ENCODE measurements at regions not wholly inside any gene's neighbourhood (a gene's known extent, or its start where the extent isn't known, plus 50 kb on each side); places are given as distances from the start of the nearest gene placed in this dataset.

GRCh38 chr5:9863486-9863885, 233.3 kb upstream of the TAS2R1 start:
- TF ChIP-seq GATA2 (IDR thresholded peaks at IDR 0.05; ENCODE audit: low read depth, low read length) (no peak), GATA3 (IDR thresholded peaks at IDR 0.05; ENCODE audit: low read depth, low read length) (no peak)

- TF ChIP-seq GATA3 (IDR thresholded peaks at IDR 0.05; ENCODE audit: low read depth, low read length) (peak; percentile 89), GATA2 (IDR thresholded peaks at IDR 0.05; ENCODE audit: low read depth, low read length) (peak; percentile 96)
Observed at GRCh38 chr5:9861666-9862256, 231.6 kb upstream of the TAS2R1 start.

GRCh38 chr5:9859808-9860207, 229.7 kb upstream of the TAS2R1 start:
- TF ChIP-seq GATA3 (IDR thresholded peaks at IDR 0.05; ENCODE audit: low read depth, low read length) (no peak), GATA2 (IDR thresholded peaks at IDR 0.05; ENCODE audit: low read depth, low read length) (no peak)

GRCh38 chr5:9858043-9858442, 227.9 kb upstream of the TAS2R1 start:
- no peak for TF ChIP-seq GATA3 (IDR thresholded peaks at IDR 0.05; ENCODE audit: low read depth, low read length)
- TF ChIP-seq GATA2 (IDR thresholded peaks at IDR 0.05; ENCODE audit: low read depth, low read length) = no peak

GRCh38 chr5:9853309-9853708, 223.2 kb upstream of the TAS2R1 start:
- TF ChIP-seq GATA3 (IDR thresholded peaks at IDR 0.05; ENCODE audit: low read depth, low read length) (no peak), GATA2 (IDR thresholded peaks at IDR 0.05; ENCODE audit: low read depth, low read length) (no peak)

- no peak for TF ChIP-seq GATA2 (IDR thresholded peaks at IDR 0.05; ENCODE audit: low read depth, low read length)
- no peak for TF ChIP-seq GATA3 (IDR thresholded peaks at IDR 0.05; ENCODE audit: low read depth, low read length)
Observed at GRCh38 chr5:9852671-9853070, 222.5 kb upstream of the TAS2R1 start.

- TF ChIP-seq GATA3 (IDR thresholded peaks at IDR 0.05; ENCODE audit: low read depth, low read length) (no peak), GATA2 (IDR thresholded peaks at IDR 0.05; ENCODE audit: low read depth, low read length) (no peak)
Observed at GRCh38 chr5:9851458-9851857, 221.3 kb upstream of the TAS2R1 start.

- TF ChIP-seq GATA3 (IDR thresholded peaks at IDR 0.05; ENCODE audit: low read depth, low read length) = no peak
- no peak for TF ChIP-seq GATA2 (IDR thresholded peaks at IDR 0.05; ENCODE audit: low read depth, low read length)
Observed at GRCh38 chr5:9850456-9850855, 220.3 kb upstream of the TAS2R1 start.

- TF ChIP-seq GATA2 (IDR thresholded peaks at IDR 0.05; ENCODE audit: low read depth, low read length) = no peak
- TF ChIP-seq GATA3 (IDR thresholded peaks at IDR 0.05; ENCODE audit: low read depth, low read length) = no peak
Observed at GRCh38 chr5:9847631-9848030, 217.5 kb upstream of the TAS2R1 start.

GRCh38 chr5:9845185-9845584, 215.0 kb upstream of the TAS2R1 start:
- TF ChIP-seq GATA2 (IDR thresholded peaks at IDR 0.05; ENCODE audit: low read depth, low read length) (peak; percentile 46), GATA3 (IDR thresholded peaks at IDR 0.05; ENCODE audit: low read depth, low read length) (peak; percentile 35; the same call in 1 of the 2 replicates)

- no peak for TF ChIP-seq GATA2 (IDR thresholded peaks at IDR 0.05; ENCODE audit: low read depth, low read length)
- no peak for TF ChIP-seq GATA3 (IDR thresholded peaks at IDR 0.05; ENCODE audit: low read depth, low read length)
Observed at GRCh38 chr5:9841516-9842170, 211.5 kb upstream of the TAS2R1 start.

GRCh38 chr5:9838916-9839315, 208.8 kb upstream of the TAS2R1 start:
- TF ChIP-seq GATA2 (IDR thresholded peaks at IDR 0.05; ENCODE audit: low read depth, low read length) (no peak), GATA3 (IDR thresholded peaks at IDR 0.05; ENCODE audit: low read depth, low read length) (no peak)

GRCh38 chr5:9834871-9835770, 205.0 kb upstream of the TAS2R1 start:
- TF ChIP-seq GATA2 (IDR thresholded peaks at IDR 0.05; ENCODE audit: low read depth, low read length) = no peak
- no peak for TF ChIP-seq GATA3 (IDR thresholded peaks at IDR 0.05; ENCODE audit: low read depth, low read length)

GRCh38 chr5:9833871-9834270, 203.7 kb upstream of the TAS2R1 start:
- TF ChIP-seq GATA2 (IDR thresholded peaks at IDR 0.05; ENCODE audit: low read depth, low read length) (no peak), GATA3 (IDR thresholded peaks at IDR 0.05; ENCODE audit: low read depth, low read length) (no peak)

Measured in SH-SY5Y (cell line).